ENCODE measurements at regions not wholly inside any gene's neighbourhood (a gene's known extent, or its start where the extent isn't known, plus 50 kb on each side); places are given as distances from the start of the nearest gene placed in this dataset.

DNA sequence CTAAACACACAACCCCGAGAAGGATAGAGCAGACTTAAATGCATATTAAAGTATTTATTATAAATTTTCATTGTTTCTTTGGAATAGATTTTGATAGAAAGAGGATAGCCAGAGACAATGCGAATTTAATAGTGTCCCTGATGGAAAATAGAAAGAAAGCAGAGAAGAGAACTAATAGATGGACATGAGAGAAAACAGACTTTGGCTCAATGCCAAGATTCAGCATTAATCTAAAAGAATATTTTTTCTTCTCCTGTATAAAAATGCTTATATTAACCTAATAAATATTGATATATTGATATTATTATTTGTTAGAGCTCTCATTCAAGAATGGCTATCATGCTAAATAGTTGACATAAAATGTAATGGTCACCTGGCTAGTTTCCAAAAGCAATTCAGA lies 173.4 kb downstream of the KIF2B start:
- TF ChIP-seq, protein P1, sequence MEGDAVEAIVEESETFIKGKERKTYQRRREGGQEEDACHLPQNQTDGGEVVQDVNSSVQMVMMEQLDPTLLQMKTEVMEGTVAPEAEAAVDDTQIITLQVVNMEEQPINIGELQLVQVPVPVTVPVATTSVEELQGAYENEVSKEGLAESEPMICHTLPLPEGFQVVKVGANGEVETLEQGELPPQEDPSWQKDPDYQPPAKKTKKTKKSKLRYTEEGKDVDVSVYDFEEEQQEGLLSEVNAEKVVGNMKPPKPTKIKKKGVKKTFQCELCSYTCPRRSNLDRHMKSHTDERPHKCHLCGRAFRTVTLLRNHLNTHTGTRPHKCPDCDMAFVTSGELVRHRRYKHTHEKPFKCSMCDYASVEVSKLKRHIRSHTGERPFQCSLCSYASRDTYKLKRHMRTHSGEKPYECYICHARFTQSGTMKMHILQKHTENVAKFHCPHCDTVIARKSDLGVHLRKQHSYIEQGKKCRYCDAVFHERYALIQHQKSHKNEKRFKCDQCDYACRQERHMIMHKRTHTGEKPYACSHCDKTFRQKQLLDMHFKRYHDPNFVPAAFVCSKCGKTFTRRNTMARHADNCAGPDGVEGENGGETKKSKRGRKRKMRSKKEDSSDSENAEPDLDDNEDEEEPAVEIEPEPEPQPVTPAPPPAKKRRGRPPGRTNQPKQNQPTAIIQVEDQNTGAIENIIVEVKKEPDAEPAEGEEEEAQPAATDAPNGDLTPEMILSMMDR (IDR thresholded peaks at IDR 0.05; ENCODE audit: poor library complexity, severe bottlenecking) = no peak
- TF ChIP-seq, protein P2, sequence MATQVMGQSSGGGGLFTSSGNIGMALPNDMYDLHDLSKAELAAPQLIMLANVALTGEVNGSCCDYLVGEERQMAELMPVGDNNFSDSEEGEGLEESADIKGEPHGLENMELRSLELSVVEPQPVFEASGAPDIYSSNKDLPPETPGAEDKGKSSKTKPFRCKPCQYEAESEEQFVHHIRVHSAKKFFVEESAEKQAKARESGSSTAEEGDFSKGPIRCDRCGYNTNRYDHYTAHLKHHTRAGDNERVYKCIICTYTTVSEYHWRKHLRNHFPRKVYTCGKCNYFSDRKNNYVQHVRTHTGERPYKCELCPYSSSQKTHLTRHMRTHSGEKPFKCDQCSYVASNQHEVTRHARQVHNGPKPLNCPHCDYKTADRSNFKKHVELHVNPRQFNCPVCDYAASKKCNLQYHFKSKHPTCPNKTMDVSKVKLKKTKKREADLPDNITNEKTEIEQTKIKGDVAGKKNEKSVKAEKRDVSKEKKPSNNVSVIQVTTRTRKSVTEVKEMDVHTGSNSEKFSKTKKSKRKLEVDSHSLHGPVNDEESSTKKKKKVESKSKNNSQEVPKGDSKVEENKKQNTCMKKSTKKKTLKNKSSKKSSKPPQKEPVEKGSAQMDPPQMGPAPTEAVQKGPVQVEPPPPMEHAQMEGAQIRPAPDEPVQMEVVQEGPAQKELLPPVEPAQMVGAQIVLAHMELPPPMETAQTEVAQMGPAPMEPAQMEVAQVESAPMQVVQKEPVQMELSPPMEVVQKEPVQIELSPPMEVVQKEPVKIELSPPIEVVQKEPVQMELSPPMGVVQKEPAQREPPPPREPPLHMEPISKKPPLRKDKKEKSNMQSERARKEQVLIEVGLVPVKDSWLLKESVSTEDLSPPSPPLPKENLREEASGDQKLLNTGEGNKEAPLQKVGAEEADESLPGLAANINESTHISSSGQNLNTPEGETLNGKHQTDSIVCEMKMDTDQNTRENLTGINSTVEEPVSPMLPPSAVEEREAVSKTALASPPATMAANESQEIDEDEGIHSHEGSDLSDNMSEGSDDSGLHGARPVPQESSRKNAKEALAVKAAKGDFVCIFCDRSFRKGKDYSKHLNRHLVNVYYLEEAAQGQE (IDR thresholded peaks at IDR 0.05; ENCODE audit: borderline replicate concordance) = no peak
- no peak for TF ChIP-seq SMC3 (conservative IDR thresholded peaks at IDR 0.05; ENCODE audit: poor library complexity)
- no peak for TF ChIP-seq MXI1 (conservative IDR thresholded peaks at IDR 0.05; ENCODE audit: poor library complexity, severe bottlenecking)
- TF ChIP-seq POLR2AphosphoS5 (IDR thresholded peaks at IDR 0.05) = no peak
- TF ChIP-seq EP300 (conservative IDR thresholded peaks at IDR 0.05; ENCODE audit: poor library complexity, severe bottlenecking) = no peak
- TF ChIP-seq TAF1 (IDR thresholded peaks at IDR 0.05; ENCODE audit: low read depth) = no peak
